ENCODE measurements at regions not wholly inside any gene's neighbourhood (a gene's known extent, or its start where the extent isn't known, plus 50 kb on each side); places are given as distances from the start of the nearest gene placed in this dataset.

DNA sequence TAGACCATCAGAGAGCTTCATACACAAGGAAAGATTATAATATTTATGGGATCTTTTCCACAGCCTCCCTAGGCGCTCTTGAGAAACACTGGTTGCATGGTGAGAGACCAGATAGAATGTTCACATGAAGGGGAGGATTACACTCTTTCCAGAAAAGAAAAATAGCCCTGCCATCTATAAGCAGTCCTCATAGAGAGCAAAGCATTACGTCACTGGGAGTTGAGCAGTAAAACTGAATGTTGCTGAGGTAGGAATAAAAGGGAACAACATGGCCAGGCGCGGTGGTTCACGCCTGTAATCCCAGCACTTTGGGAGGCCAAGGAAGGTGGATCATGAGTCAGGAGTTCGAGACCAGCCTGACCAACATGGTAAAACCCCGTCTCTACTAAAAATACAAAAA, 1934.3 kb downstream of the SUCLG1 start:
- Histone ChIP-seq H3K4me3 (no peak overlapping the region), H3K9me3 (no peaks in the 10 kb centered on the region), H3K27me3 (ENCODE audit: low read depth) (no peaks in the 10 kb centered on the region), H3K36me3 (no peaks in the 10 kb centered on the region), H3K4me1 (no peaks in the 10 kb centered on the region), H3K27ac (no peak overlapping the region)
- DNase-seq (no peak), ATAC-seq (no peak)
- intact Hi-C loops (cut with DNase I): no loop called here
- TF ChIP-seq, protein P1, sequence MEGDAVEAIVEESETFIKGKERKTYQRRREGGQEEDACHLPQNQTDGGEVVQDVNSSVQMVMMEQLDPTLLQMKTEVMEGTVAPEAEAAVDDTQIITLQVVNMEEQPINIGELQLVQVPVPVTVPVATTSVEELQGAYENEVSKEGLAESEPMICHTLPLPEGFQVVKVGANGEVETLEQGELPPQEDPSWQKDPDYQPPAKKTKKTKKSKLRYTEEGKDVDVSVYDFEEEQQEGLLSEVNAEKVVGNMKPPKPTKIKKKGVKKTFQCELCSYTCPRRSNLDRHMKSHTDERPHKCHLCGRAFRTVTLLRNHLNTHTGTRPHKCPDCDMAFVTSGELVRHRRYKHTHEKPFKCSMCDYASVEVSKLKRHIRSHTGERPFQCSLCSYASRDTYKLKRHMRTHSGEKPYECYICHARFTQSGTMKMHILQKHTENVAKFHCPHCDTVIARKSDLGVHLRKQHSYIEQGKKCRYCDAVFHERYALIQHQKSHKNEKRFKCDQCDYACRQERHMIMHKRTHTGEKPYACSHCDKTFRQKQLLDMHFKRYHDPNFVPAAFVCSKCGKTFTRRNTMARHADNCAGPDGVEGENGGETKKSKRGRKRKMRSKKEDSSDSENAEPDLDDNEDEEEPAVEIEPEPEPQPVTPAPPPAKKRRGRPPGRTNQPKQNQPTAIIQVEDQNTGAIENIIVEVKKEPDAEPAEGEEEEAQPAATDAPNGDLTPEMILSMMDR (IDR thresholded peaks at IDR 0.05): no peak

DNA sequence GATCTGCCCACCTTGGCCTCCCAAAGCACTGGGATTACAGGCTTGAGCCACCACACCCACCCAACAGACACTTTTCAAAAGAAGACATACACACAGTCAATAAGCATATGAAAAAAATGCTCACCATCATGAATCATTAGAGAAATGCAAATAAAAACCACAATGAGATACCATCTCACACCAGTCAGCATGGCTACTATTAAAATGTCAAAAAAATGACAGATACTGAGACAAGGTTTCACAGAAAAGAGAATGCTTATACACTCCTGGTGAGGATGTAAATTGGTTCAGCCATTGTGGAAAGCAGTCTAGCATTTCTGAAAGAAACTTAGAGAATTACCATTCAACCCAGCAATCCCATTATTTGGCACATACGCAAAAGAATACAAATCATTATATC, 1947.2 kb downstream of the SUCLG1 start:
- no peaks in the 10 kb centered on the region for H3K9me3 ChIP-seq
- H3K27me3 ChIP-seq (ENCODE audit: low read depth): no peaks in the 10 kb centered on the region
- H3K4me3 ChIP-seq: no peak overlapping the region
- ATAC-seq: no peak
- no peaks in the 10 kb centered on the region for H3K36me3 ChIP-seq
- intact Hi-C loops (cut with DNase I): no loop called here
- no peak for DNase-seq
- no peaks in the 10 kb centered on the region for H3K4me1 ChIP-seq
- TF ChIP-seq, protein P1 (IDR thresholded peaks at IDR 0.05): no peak
- H3K27ac ChIP-seq: no peak overlapping the region

DNA sequence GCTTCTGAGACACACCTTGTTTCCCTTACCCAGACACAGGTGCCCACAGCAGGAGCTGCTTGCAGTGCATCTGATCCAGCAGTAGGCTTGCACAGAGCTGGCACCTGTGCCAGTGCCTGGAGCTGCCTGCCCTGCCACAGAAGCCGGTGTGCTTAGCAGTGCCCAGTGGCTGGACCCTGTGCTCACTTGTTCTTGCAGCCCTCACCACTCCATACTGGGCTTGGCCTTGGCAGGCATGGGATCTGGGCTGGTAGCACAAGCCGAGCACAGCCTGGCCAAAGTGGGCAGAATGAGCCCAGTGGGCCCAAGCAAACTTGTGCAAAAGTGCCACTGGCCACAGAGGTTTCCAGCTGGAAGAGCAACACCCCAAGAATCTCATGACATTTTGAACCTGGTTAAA, 1950.4 kb downstream of the SUCLG1 start:
- Histone ChIP-seq H3K36me3 (no peaks in the 10 kb centered on the region), H3K4me1 (no peaks in the 10 kb centered on the region), H3K27ac (no peak overlapping the region), H3K9me3 (no peaks in the 10 kb centered on the region), H3K4me3 (no peak overlapping the region), H3K27me3 (ENCODE audit: low read depth) (no peaks in the 10 kb centered on the region)
- TF ChIP-seq, protein P1 (IDR thresholded peaks at IDR 0.05): no peak
- DNase-seq (no peak), ATAC-seq (no peak)
- intact Hi-C loops (cut with DNase I): no loop called here

DNA sequence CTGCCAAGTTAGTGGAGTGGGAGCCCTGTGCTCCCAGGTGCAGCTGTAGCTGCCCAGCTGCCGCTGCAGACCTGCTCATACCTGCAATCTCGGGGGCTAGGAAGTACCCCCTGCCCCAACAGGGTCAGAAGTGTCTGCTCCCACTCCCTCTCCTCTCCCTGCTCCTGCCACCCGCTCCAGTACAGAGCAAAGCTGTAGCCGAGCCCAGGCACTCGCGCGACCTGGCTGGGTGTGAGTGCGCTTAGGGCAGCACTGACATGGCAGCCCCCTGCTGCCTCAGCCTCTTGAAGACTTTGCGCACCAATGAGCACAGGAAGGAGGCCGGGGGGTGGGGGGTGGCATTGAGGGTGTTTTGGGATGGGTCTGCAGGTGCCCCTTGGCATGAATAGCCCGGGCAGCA, 1951.4 kb downstream of the SUCLG1 start:
- H3K36me3 ChIP-seq: no peaks in the 10 kb centered on the region
- H3K9me3 ChIP-seq: no peaks in the 10 kb centered on the region
- DNase-seq (no peak), ATAC-seq (peak in 1 of 2 donors; percentile 19)
- TF ChIP-seq, protein P1 (IDR thresholded peaks at IDR 0.05): no peak
- no peaks in the 10 kb centered on the region for H3K27me3 ChIP-seq (ENCODE audit: low read depth)
- no peak overlapping the region for H3K27ac ChIP-seq
- intact Hi-C loops (cut with DNase I): no loop called here
- no peaks in the 10 kb centered on the region for H3K4me1 ChIP-seq
- no peak overlapping the region for H3K4me3 ChIP-seq

DNA sequence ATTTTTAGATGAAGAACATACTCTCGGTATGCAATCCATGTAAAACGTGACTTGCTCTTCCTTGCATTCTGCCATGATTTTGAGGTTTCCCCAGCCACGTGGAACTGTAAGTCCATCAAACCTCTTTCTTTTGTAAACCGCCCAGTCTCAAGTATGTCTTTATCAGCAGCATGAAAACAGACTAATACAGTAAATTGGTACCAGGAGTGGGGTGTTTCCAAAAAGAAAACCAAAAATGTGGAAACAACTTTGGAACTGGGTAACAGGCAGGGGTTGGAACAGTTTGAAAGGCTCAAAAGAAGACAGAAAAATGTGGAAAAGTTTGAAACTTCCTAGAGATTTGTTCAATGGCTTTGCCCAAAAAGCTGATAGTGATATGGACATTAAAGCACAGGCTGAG, 1957.9 kb downstream of the SUCLG1 start:
- intact Hi-C loops (cut with DNase I): no loop called here
- ATAC-seq: no peak

More for the DNA sequence above, 1957.9 kb downstream of the SUCLG1 start:
- Histone ChIP-seq H3K27ac (no peak overlapping the region), H3K36me3 (no peaks in the 10 kb centered on the region), H3K27me3 (ENCODE audit: low read depth) (no peaks in the 10 kb centered on the region), H3K4me1 (no peaks in the 10 kb centered on the region), H3K9me3 (peaks cover 24% of the 10 kb centered on the region), H3K4me3 (no peak overlapping the region)
- no peak for DNase-seq
- TF ChIP-seq, protein P1 (IDR thresholded peaks at IDR 0.05): no peak
